ENCODE measurements at regions not wholly inside any gene's neighbourhood (a gene's known extent, or its start where the extent isn't known, plus 50 kb on each side); places are given as distances from the start of the nearest gene placed in this dataset.
"Not testable (repeated sequence)": the region's sequence is repeated elsewhere in the genome, so short reads cannot be mapped to it uniquely, and the experiment has no call there.

DNA sequence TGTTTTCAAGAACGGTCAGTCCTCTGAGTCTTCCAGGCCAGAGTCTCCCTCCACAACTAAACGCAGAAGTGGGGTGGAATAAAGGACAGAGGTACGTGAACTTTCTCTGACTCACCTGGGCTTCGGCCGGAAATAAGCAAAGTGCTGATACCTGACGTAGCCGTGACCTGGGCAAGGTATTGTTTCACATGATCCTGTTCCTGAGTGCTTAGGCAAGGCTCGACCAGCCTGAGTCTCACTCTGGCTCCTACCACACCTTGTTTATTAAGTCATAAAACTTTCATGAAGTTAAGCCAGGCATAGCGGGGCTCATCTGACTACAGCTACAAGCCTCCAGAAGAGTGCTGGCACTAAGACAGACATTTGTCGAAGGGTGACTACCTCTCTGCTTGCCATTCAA, 327.5 kb downstream of the SETD4 start:
- POLR2A ChIA-PET = no interaction called here

DNA sequence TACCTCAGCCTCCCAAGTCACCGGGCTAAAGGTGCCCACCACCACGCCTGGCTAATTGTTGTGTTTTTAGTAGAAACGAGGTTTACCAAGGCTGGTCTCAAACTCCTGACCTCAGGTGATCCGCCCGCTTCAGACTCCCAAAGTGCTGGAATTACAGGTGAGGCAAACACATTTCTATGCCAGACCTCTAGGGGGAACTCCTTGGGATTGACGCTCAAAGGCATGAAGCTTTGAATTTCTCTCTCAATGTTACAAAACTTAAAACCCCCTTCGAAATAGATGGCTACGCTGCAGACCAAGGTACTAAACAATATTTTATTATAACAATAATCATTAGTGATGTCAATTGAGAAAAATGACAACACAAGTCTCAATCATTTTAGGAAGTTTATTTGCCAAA, 330.0 kb downstream of the SETD4 start:
- Mint-ChIP-seq H3K27me3 (peaks cover 11 to 37% (median 22%) of the 10 kb centered on the region in 5 donors), H3K36me3 (no peaks in the 10 kb centered on the region), H3K27ac (no peak overlapping the region), H3K4me3 (no peak overlapping the region), H3K9me3 (peaks cover 0 to 2% (median 0%) of the 10 kb centered on the region in 9 donors), H3K4me1 (peaks cover 0 to 2% (median 0%) of the 10 kb centered on the region in 4 donors)
- DNase-seq (no peak), ATAC-seq (no peak)
- POLR2A ChIA-PET = no interaction called here

More for the DNA sequence above, 327.5 kb downstream of the SETD4 start:
- no peaks in the 10 kb centered on the region for H3K36me3 Mint-ChIP-seq
- H3K4me3 Mint-ChIP-seq = no peak overlapping the region
- H3K27ac Mint-ChIP-seq = no peak overlapping the region
- no peaks in the 10 kb centered on the region for H3K9me3 Mint-ChIP-seq
- DNase-seq (no peak), ATAC-seq (no peak)
- H3K27me3 Mint-ChIP-seq = peaks cover 2 to 23% (median 14%) of the 10 kb centered on the region in 5 donors
- H3K4me1 Mint-ChIP-seq = peaks cover 0 to 2% (median 1%) of the 10 kb centered on the region in 4 donors

DNA sequence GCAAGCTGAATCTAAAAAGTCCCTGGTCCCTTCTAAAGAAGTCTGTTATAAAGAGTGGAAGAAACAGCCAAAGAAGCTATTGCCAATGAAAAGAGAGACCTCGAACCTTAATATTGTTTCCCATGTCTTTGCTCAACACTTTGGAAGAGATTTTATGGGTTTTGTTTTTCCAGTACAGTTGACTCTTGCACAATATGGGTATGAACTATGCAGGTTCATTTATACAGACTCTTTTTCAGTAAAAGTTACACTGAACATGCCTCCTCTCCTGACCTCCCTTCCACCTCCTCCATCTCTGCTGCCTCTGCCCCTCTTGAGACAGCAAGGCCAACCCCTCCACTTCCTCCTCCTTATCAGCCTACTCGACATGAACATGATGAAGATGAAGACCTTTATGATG, 332.5 kb downstream of the SETD4 start:
- Mint-ChIP-seq H3K4me3 (no peak overlapping the region), H3K9me3 (peaks cover 0 to 3% (median 0%) of the 10 kb centered on the region in 9 donors), H3K27me3 (peaks cover 10 to 34% (median 27%) of the 10 kb centered on the region in 5 donors), H3K27ac (no peak overlapping the region), H3K36me3 (peaks cover 0 to 5% (median 0%) of the 10 kb centered on the region in 3 donors), H3K4me1 (no peaks in the 10 kb centered on the region)
- DNase-seq (no peak), ATAC-seq (no peak)
- POLR2A ChIA-PET = no interaction called here

DNA sequence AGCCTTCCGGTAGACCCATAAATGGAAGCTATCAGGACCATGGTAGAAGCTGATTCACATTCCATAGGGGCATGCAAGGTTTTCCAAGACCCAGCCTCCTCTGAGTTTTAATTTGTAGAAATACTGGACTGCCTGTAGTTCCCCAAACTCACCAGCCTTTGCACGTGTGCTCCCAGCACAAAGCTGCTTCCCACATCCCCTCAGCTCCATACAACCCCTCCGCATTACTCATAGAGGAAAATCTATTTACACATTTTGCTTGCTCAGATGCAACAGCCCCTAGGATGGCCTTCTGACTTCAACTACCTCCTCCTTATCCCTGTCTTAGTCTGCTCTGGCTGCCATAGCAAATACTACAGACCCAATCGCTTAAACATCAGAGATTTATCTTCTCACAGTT, 336.2 kb downstream of the SETD4 start:
- DNase-seq (no peak), ATAC-seq (no peak)
- Mint-ChIP-seq H3K9me3 (peaks cover 0 to 6% (median 0%) of the 10 kb centered on the region in 9 donors), H3K4me1 (no peaks in the 10 kb centered on the region), H3K36me3 (peaks cover 0 to 5% (median 0%) of the 10 kb centered on the region in 3 donors), H3K4me3 (no peak overlapping the region), H3K27me3 (peaks cover 10 to 44% (median 27%) of the 10 kb centered on the region in 5 donors), H3K27ac (no peak overlapping the region)
- POLR2A ChIA-PET = no interaction called here

DNA sequence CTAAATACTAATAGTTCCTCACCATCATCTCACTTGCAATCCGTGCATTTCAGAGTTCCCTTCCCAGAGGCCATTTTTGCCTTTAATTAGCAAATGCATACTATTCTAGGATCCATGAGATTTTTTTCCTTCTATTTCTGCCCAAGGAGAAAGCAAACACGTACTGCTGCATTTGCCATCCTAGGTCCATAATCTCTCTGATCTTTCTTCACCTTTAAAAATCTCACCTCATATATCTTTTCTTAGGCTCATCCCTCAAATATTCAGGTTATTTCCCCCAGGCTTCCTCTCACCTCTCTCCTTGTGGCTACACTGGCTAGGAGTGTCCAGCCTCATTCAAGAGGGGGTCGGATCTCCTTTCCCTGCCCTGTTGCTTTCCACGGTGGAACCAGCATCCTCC, 338.6 kb downstream of the SETD4 start:
- no peak for ATAC-seq
- POLR2A ChIA-PET = no interaction called here
- peaks cover 0 to 6% (median 0%) of the 10 kb centered on the region in 9 donors for H3K9me3 Mint-ChIP-seq
- H3K4me1 Mint-ChIP-seq = no peaks in the 10 kb centered on the region
- peaks cover 0 to 5% (median 0%) of the 10 kb centered on the region in 3 donors for H3K36me3 Mint-ChIP-seq
- peaks cover 6 to 26% (median 15%) of the 10 kb centered on the region in 5 donors for H3K27me3 Mint-ChIP-seq
- H3K4me3 Mint-ChIP-seq = no peak overlapping the region
- DNase-seq = no peak
- H3K27ac Mint-ChIP-seq = no peak overlapping the region

DNA sequence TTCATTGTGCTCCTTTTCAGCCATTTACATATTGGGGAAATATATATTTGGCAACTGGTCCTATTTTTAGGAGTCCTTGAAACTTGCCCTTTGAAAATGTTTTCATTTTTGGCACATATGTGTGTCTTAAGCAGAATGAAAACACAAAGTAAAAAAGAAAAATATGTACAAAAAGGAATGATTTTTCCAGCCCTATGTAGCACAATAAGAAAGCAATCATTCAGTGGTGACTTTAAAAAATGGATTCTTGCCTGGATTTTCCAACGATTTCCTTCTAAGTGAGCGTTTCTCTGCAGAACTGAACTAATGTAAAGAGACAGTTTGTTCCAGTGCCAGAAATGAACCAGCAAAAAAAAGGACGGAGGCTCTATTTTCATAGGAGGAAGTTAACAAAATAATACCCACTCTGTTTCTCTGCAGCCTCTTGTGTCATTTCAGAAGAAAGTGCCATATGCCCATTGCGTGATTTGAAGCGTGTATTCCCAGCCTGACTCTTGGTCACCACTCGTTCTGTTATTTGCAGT, 340.1 kb downstream of the SETD4 start:
- H3K4me3 Mint-ChIP-seq = no peak overlapping the region
- POLR2A ChIA-PET = no interaction called here
- no peak for ATAC-seq
- peaks cover 0 to 6% (median 0%) of the 10 kb centered on the region in 9 donors for H3K9me3 Mint-ChIP-seq
- peaks cover 4 to 30% (median 15%) of the 10 kb centered on the region in 5 donors for H3K27me3 Mint-ChIP-seq
- no peak overlapping the region for H3K27ac Mint-ChIP-seq
- no peak for DNase-seq
- peaks cover 0 to 5% (median 0%) of the 10 kb centered on the region in 3 donors for H3K36me3 Mint-ChIP-seq
- H3K4me1 Mint-ChIP-seq = no peaks in the 10 kb centered on the region

DNA sequence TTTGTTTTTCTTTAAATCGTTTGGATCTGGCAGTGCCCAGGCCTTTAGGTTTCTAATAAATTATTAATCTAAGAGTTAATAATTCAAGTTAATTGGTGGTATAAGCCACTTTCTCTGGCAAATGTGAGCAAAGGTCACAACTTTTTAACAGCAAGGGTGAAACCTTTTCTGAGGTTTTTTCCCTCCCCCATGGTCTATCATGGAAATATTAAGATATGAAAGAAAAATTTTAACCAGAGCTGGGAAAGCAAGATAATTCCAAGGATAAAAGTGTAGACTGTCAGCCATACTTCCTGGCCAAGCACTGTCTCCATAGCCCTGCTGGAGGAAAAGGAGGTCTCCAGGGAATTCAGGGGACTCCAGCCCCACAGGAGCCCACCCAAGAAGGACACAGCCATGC, 341.2 kb downstream of the SETD4 start:
- H3K27me3 Mint-ChIP-seq = peaks cover 4 to 32% (median 13%) of the 10 kb centered on the region in 5 donors

DNA sequence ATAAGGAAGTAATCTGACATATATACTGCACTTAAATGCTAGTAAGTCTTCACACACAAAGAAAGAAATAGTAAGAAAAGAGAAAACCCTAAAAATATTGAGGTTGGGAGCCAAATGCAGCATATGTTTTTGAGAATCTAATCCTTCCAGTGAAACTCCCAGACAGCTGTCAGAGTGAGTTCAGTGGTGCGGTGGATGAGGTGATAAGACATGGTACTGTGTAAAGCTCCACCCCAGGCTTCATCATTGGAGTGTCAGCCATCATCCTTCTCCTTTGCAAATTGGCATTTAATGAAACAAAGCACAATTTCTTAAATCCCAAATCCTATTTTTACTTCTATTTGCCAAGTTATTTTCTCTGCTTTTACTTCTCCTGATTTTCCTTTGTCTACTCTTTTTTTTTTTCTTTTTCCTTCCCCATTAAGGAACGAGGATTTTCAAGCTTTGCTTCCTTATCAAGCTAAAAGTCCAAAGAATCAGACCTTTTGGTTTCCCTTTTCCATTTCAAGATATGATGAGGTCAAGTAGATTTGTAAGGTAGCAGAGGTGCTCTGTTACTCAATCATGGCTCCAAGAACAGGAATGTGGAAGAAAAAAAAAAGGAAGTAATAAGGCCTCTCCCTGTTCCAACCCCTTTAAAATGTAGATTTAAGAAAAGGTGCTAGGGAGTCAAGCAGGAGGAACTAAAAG, 343.3 kb downstream of the SETD4 start:
- Mint-ChIP-seq H3K4me3 (no peak overlapping the region), H3K9me3 (peaks cover 0 to 2% (median 0%) of the 10 kb centered on the region in 9 donors), H3K27ac (peak overlapping the region in 1 of 10 donors; percentile 4), H3K27me3 (peaks cover 3 to 25% (median 14%) of the 10 kb centered on the region in 5 donors), H3K36me3 (no peaks in the 10 kb centered on the region), H3K4me1 (peaks cover 0 to 4% (median 1%) of the 10 kb centered on the region in 4 donors)
- DNase-seq (no peak), ATAC-seq (no peak)
- POLR2A ChIA-PET = no interaction called here

More for the DNA sequence above, 341.2 kb downstream of the SETD4 start:
- no peak overlapping the region for H3K27ac Mint-ChIP-seq
- H3K9me3 Mint-ChIP-seq = peaks cover 0 to 6% (median 0%) of the 10 kb centered on the region in 9 donors
- POLR2A ChIA-PET = no interaction called here
- H3K4me1 Mint-ChIP-seq = no peaks in the 10 kb centered on the region
- DNase-seq (no peak), ATAC-seq (no peak)
- no peak overlapping the region for H3K4me3 Mint-ChIP-seq
- peaks cover 0 to under 1% (median 0%) of the 10 kb centered on the region in 3 donors for H3K36me3 Mint-ChIP-seq

DNA sequence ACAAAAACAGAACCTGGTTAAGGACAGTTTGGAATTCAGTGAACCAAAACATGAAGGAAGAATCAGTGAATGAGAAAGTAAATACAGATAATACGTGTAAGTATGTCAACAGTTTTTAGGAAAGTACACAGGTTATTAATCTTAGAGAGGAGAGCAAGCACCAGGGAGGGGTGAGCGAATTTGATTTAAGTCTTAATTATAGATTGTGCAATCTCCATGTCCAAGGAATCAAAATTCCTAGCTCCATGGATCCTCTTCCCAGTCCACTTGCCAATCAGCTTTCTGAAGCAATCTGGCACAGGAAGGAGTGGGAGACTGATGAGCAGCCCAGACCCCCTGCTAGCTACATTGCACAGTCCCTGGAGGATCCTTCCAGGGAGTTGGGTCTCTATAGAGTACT, 346.4 kb downstream of the SETD4 start:
- no peak overlapping the region for H3K27ac Mint-ChIP-seq
- no peak for DNase-seq

DNA sequence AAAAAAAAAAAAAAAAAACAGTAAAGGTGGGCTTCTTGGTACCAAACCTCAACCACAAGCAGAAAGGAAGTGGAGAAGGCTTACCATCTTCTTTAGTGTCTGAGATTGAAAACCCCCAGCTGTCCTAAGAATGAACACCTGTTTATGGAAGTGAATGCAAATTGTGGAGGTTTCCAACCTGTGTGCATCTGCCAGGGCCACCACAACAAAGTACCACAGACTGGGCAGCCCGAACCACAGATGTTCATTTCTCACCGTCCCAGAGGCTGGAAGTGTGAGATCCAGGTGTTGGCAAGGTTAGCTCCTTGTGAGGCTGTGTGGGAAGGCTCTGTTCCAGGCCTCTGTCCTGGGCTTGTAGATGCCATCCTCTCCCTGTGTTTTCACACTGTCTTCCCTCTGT, 348.7 kb downstream of the SETD4 start:
- DNase-seq (no peak), ATAC-seq (no peak)
- Mint-ChIP-seq H3K4me3 (no peak overlapping the region), H3K27me3 (peaks cover 1 to 27% (median 18%) of the 10 kb centered on the region in 5 donors), H3K9me3 (no peaks in the 10 kb centered on the region), H3K36me3 (no peaks in the 10 kb centered on the region), H3K27ac (no peak overlapping the region), H3K4me1 (peaks cover 0 to 13% (median 3%) of the 10 kb centered on the region in 4 donors)
- POLR2A ChIA-PET = no interaction called here

More for the DNA sequence above, 346.4 kb downstream of the SETD4 start:
- no peak for ATAC-seq
- POLR2A ChIA-PET = no interaction called here
- Mint-ChIP-seq H3K4me3 (no peak overlapping the region), H3K27me3 (peaks cover 1 to 22% (median 15%) of the 10 kb centered on the region in 5 donors), H3K4me1 (peaks cover 0 to 13% (median 3%) of the 10 kb centered on the region in 4 donors), H3K36me3 (no peaks in the 10 kb centered on the region), H3K9me3 (no peaks in the 10 kb centered on the region)

DNA sequence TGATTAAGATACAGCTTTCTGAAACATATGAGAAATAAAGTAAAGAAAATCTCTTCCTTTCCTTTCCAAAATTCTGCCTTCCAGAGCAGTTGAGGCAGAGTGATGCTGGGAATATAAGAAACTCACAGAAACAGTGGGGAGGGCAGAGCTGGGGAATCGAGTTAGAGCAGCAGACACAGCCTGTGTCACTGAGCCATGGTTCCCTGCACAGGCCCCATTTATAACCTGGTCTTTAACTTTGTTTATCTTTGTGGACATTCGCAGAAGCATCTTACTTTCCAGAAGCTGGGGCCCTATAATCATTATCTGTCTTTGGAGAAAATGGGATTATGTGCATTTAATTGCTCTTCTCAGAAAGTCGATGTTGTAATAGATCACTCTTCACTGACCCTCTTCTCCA, 349.1 kb downstream of the SETD4 start:
- POLR2A ChIA-PET = no interaction called here
- no peak for DNase-seq
- Mint-ChIP-seq H3K4me1 (peaks cover 0 to 13% (median 3%) of the 10 kb centered on the region in 4 donors), H3K4me3 (no peak overlapping the region), H3K27ac (no peak overlapping the region), H3K9me3 (no peaks in the 10 kb centered on the region), H3K27me3 (peaks cover 1 to 31% (median 21%) of the 10 kb centered on the region in 5 donors), H3K36me3 (no peaks in the 10 kb centered on the region)
- ATAC-seq = no peak

DNA sequence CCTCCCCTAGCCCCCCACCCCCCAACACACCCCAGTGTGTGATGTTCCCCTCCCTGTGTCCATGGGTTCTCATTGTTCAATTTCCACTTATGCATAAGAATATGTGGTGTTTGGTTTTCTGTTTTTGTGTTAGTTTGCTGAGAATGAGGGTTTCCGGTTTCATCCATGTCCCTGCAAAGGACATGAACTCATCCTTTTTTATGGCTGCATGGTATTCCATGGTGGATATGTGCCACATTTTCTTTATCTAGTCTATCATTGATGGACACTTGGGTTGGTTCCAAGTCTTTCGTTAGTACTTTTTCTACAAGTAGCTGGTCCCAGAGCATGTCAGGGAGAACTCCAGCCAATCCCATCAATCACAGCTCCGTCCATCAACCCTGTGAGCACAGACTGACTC, 350.3 kb downstream of the SETD4 start:
- H3K9me3 Mint-ChIP-seq, ATAC-seq, H3K36me3 Mint-ChIP-seq, H3K27ac Mint-ChIP-seq, DNase-seq, H3K4me3 Mint-ChIP-seq, POLR2A ChIA-PET: not testable (repeated sequence)
- peaks cover 0 to 13% (median 3%) of the 10 kb centered on the region in 4 donors for H3K4me1 Mint-ChIP-seq
- H3K27me3 Mint-ChIP-seq = peaks cover 4 to 25% (median 17%) of the 10 kb centered on the region in 5 donors

DNA sequence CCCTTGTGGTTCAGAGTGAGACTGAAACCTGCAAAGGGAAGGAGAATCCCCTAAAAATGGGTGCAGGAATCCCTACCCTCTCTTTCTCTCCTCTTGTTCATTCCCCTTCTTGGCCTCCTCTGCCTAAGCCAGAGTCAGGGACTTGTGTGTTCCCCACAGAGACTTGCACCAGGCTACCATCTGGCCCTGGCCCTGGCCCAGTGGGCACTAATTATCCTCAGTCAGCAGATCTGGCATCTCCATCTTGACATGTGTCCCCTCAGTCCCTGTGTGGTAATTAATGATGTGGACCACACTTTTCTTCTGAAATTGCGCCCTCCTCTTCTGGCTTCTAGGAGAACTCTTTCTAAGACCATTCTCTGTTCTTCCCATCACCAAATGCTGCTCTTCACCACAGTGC, 354.4 kb downstream of the SETD4 start:
- Mint-ChIP-seq H3K9me3 (no peaks in the 10 kb centered on the region), H3K4me1 (no peaks in the 10 kb centered on the region), H3K27ac (no peak overlapping the region), H3K27me3 (peaks cover 14 to 49% (median 28%) of the 10 kb centered on the region in 5 donors), H3K36me3 (no peaks in the 10 kb centered on the region), H3K4me3 (no peak overlapping the region)
- POLR2A ChIA-PET = no interaction called here
- no peak for DNase-seq
- ATAC-seq = no peak

All from naive thymus-derived CD8-positive, alpha-beta T cell (primary cell).